ENCODE measurements at regions not wholly inside any gene's neighbourhood (a gene's known extent, or its start where the extent isn't known, plus 50 kb on each side); places are given as distances from the start of the nearest gene placed in this dataset.

DNA sequence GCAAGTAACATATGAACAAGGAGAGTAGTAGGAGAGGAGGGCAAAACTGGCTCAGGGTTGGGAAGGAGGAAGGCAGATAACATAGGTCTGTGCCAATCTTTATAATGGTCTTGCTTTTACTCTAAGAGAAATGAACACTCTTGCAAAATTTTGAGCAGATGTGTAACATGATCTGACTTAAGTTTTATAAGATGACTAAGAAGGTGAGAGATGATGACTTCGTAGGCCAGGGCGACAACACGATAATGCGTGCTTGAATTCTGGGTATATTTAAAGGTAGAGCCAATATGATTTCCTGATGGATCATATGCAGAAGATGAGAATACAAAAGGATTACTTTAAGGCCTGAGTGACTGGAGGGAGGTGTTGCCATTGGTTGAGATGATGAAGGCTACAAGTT lies 265.4 kb upstream of the KCNMB2 start:
- TF ChIP-seq, protein P1, sequence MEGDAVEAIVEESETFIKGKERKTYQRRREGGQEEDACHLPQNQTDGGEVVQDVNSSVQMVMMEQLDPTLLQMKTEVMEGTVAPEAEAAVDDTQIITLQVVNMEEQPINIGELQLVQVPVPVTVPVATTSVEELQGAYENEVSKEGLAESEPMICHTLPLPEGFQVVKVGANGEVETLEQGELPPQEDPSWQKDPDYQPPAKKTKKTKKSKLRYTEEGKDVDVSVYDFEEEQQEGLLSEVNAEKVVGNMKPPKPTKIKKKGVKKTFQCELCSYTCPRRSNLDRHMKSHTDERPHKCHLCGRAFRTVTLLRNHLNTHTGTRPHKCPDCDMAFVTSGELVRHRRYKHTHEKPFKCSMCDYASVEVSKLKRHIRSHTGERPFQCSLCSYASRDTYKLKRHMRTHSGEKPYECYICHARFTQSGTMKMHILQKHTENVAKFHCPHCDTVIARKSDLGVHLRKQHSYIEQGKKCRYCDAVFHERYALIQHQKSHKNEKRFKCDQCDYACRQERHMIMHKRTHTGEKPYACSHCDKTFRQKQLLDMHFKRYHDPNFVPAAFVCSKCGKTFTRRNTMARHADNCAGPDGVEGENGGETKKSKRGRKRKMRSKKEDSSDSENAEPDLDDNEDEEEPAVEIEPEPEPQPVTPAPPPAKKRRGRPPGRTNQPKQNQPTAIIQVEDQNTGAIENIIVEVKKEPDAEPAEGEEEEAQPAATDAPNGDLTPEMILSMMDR (conservative IDR thresholded peaks at IDR 0.05; ENCODE audit: low read depth, low read length), result no peak
- TF ChIP-seq EZH2 (IDR thresholded peaks at IDR 0.05; ENCODE audit: borderline replicate concordance, low read depth, low read length, poor library complexity, severe bottlenecking), result no peak

All from A673 (cell line).